ENCODE measurements at regions not wholly inside any gene's neighbourhood (a gene's known extent, or its start where the extent isn't known, plus 50 kb on each side); places are given as distances from the start of the nearest gene placed in this dataset.
"Not testable (repeated sequence)": the region's sequence is repeated elsewhere in the genome, so short reads cannot be mapped to it uniquely, and the experiment has no call there.

- ChIA-PET POLR2A (no interaction called here), CTCF (no interaction called here)
These were observed 85.5 kb upstream of the HNF1B start for GRCh38 chr17:37830151-37830993.

GRCh38 chr17:37829592-37830123, 84.8 kb upstream of the HNF1B start:
- CTCF ChIA-PET = no interaction called here
- POLR2A ChIA-PET = no interaction called here

DNA sequence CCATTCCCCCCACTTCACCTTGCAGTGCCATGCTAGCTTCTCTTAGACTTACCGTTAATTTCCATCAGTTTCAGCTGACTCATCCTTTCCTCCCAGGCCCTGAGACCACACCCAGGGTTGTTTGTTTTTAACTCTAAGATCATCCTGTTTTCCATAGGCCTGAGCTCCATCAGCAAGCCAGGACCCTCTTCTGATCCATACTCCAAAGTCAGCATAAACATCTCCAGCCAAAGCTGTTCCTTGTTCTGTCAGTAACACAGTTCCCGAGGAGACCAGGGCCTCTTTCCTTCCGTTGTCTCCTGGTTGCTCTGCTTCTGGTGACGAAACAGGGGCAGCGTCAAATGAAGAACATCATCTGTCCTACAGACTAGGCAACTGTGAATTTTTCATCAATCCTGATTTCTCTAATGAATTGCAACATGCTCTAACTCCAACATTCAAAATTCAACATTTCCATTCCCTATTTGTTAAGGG, 83.8 kb upstream of the HNF1B start:
- ChIA-PET CTCF (interaction anchor here (0.6 kb wide), 1 partner anchor 22 kb away, joined by 3 read pairs; no protein-coding TSS in a partner anchor), POLR2A (interaction anchor here (0.6 kb wide), 1 partner anchor 1051 kb away, joined by 5 read pairs; no protein-coding TSS in a partner anchor)

GRCh38 chr17:37827905-37828650, 83.2 kb upstream of the HNF1B start:
- ChIA-PET CTCF (no interaction called here), POLR2A (interaction anchor here (0.6 kb wide), 1 partner anchor 1051 kb away, joined by 5 read pairs; no protein-coding TSS in a partner anchor)

DNA sequence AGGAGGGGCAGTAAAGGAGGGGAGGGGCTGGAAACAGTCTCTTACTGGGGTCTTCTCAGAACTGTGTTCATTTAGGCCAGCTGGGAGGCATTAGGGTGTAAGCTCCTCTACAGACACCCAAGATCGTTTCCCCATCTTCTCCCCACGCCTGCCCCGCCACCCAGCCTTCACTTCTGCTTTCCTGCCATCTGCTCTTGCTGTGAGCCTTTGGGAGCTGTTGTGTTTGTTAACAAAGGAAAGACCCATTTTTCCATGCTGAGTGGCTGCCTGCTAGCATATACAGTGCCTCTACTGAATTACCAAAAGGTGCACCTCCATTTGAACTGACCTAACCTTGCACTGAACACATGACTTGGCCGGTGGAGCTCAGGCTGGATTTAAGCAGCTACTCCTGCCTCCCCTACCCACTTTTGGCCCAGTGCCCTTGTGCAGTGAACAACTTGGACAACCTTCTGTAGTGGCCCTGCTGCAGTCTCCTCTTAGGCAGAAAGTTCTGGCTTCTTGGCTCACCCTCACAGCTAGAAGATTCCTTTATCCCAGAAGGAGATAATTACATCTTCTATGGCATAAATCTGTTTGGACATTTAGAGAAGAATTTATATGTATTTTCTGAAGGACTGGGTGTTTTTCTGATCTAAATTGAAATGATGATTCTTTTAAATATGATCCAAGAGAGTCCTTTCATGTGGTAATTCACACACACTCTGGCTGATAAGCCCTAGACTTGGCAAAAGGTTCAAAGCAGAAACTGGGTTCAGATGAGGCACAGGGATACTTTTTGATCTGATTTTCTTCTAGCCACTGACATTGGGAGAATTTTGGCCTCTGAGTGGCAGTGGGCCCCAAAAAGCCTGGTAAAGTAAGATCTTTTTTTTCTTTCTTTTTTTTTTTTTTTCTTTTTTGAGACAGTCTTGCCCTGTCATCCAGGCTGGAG, 81.9 kb upstream of the HNF1B start:
- ChIA-PET CTCF (no interaction called here), POLR2A (no interaction called here)

- CTCF ChIA-PET = no interaction called here
These were observed 81.0 kb upstream of the HNF1B start for GRCh38 chr17:37825851-37826250.

DNA sequence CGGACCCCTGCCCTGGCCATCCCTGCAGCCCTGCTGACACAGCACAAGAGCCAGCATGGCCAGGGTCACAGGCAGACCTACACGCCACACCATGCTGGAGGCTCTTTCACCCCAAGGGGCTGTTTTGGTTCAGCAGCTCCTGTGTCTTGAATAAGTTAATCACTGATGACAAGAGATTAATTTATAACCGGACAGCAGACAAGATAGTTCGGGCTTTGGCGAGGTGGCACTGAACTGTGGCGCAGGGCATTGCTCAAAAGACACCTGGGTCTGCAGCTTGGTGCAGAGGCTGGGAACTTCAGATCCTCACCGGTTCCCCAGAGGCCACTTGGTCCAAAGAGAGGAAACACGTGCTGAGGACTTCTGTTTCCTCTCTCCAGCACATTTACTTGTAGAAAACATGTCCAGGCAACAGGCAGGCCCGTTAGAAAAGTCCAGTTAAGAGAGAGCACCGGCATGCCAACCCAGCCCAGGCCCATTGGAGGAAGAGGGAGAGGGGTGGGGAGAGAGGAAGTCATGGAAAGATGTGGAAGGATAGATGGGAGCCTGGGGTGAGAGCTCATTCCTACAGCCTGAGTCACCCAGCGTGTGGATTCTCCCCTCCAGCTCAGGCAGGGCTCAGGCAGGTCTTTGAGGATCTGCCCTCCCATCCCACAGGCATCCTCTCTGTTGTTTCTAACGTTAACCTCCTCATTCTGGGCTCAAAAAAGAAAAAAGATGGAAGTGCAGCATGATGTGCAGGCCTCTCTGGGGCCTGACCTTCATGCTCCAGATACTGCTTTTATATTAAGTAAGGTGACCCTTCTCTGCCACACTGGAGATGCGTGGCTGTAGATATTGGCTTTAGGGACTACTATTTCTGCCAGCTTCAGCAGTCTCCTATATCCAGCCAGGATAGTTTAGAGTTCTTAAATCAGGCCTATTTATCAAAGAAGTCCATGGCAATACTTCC, 80.0 kb upstream of the HNF1B start:
- ChIA-PET POLR2A (no interaction called here), CTCF (no interaction called here)

More at GRCh38 chr17:37825851-37826250, 81.0 kb upstream of the HNF1B start:
- POLR2A ChIA-PET = no interaction called here

DNA sequence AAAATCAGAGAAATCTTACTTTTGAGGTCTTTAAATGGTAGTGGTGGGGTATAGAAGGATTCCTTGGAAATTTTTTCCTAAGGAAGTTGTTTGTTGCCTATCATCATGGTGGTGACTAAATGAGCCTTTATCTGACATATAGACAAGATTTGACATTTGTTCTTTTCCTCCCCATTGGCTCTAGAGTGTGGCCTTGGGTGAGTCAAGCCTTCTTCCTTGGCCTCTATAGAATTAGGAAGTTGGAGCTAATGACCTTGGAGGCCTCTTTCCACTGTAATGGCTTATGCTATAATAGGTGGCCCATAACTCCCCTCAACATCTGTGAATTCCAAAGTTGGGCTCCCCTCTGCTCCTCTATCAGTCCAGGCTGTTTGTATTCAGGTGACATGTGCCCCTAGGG, 79.1 kb upstream of the HNF1B start:
- ChIA-PET CTCF (no interaction called here), POLR2A (no interaction called here)

DNA sequence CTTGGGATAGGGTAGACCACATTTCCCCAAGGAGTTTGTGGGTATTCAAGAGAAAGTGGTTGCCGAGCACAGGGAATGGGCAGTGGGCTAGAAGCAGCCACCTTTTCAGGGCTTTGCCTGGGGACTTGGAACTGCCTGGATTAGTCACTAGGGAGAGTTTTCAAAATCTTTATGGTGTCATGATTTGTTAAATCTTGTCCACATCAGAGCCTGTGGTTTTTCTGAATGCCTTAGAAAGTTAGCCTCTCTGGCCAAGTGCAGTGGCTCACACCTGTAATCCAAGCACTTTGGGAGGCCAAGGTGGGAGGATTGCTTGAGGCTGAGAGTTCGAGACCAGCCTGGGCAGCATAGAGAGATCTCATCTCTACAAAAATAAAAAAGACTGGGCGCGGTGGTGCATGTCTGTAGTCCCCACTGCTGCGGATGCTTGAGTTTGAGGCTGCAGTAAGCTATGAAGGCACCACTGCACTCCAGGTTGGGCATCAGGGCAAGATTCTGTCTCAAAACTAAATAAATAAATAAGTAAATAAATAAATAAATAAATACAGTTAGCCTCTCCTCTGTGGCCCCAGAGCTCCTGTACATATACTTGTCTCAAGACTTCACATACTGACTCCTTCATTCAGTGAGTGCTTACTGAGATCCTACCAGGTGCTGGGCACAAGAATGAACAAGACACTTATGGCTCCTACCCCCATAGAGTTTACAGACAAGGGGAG, 76.3 kb upstream of the HNF1B start:
- ChIA-PET CTCF (no interaction called here), POLR2A (no interaction called here)

GRCh38 chr17:37820313-37820994, 75.6 kb upstream of the HNF1B start:
- ChIA-PET POLR2A (no interaction called here), CTCF (interaction anchor here (0.6 kb wide), 1 partner anchor 12 kb away, joined by 3 read pairs; no protein-coding TSS in a partner anchor)

DNA sequence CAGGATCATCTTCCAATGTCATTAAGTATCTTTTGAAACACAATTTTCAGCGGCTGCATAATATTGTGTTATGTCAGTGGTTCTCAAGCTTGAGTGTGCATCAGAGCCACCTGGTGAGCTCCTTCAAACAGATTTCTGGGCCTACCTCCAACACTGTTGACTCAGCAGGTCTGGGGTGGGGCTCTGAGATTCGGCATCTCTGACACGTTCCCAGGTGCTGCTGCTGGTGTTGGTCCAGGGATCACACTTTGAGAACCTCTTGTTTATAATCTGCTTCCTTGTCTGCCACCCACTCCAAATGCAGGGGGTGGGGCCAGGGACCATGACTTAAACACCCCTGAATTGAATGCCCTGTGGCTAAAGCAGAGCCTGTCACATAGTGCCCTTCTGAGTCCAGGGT, 73.8 kb upstream of the HNF1B start:
- ChIA-PET POLR2A (no interaction called here), CTCF (no interaction called here)

GRCh38 chr17:37816950-37817349, 72.1 kb upstream of the HNF1B start:
- ChIA-PET POLR2A (no interaction called here), CTCF (interaction anchor here (0.7 to 1.3 kb wide), 3 partner anchors 25 to 267 kb away, joined by 3 to 4 read pairs (median 4); no protein-coding TSS in a partner anchor)

DNA sequence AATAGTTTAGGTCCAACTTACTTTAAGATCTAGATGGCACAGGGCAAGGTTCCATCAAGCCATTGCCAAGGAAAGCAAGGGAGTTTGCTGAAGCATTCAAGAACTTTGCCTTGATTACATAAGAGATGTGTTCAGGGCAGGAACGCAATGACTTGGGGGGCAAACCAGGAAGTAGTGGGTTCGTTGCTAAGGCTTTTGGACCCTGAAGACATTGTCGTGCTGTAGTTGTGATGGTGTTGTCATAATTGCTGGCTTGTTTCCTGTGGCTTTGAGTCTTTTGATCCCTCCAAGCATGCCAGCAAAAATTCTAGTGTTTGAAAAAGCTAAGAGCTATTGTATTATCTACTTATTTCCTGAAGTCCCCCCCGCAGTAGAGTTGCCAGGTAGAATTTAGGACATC, 70.7 kb upstream of the HNF1B start:
- CTCF ChIA-PET = interaction anchor here (0.8 to 1.6 kb wide), 2 partner anchors 10 to 22 kb away, joined by 3 read pairs; no protein-coding TSS in a partner anchor
- POLR2A ChIA-PET = no interaction called here

GRCh38 chr17:37813751-37814150, 68.9 kb upstream of the HNF1B start:
- ChIA-PET POLR2A (no interaction called here), CTCF (no interaction called here)

DNA sequence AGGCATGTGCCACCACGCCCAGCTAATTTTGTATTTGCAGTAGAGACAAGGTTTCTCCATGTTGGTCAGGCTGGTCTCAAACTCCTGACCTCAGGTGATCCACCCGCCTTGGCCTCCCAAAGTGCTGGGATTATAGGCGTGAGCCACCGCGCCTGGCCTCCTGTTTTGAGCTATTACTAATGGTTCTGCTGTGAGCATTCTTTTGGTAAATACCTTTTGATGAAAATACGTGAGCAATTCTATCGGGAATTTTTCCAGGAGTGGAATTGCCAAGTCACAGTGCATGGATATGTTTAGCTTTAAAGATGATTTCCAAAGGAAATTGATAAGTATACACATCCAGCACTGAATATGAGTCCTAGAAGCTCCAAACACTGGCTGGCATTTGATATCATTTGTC, 64.0 kb upstream of the HNF1B start:
- CTCF ChIA-PET = interaction anchor here (0.6 kb wide), 1 partner anchor 11 kb away, joined by 3 read pairs; no protein-coding TSS in a partner anchor
- POLR2A ChIA-PET = not testable (repeated sequence)

DNA sequence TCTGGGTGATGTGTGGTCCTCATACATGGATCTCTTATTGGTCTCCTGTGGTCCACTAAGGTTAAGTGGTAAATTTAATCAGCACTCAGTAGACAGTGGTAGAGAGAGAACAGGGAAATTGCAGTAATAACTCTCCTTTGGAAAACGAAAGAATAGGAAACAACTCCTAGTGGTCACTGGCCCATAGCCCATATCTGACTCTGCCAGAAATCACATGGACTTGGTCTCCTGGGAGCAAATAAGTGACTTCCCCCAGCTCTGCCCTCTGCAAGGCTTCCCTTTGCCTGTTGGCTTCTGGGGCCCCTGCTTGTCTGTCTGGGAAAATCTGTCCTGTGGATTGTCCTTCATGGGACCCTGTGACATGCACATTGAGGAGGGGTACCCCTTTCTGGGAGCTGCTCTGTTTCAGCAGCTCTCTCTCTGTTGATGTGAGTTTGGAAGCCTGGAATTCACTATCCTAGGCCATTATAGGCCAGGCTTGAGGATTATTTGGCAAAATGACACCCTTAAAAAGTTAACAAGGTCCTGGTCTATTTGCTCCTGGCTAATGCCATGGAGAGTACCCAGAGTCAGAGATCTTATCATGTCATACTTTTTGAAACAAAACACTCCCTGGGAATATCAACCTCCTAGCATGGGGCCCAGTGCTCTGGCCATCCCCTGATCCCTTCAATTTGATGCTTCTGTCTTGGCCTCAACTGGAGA, 58.0 kb upstream of the HNF1B start:
- POLR2A ChIA-PET = no interaction called here
- CTCF ChIA-PET = no interaction called here

Data from activated CD8-positive, alpha-beta memory T cell treated with anti-CD3 and anti-CD28 coated beads for 36 hours (primary cell).